Kidney tubule cell (primary cell): ENCODE measurements at regions not wholly inside any gene's neighbourhood (a gene's known extent, or its start where the extent isn't known, plus 50 kb on each side); places are given as distances from the start of the nearest gene placed in this dataset.
"Not testable (repeated sequence)": the region's sequence is repeated elsewhere in the genome, so short reads cannot be mapped to it uniquely, and the experiment has no call there.

Experiments used
- DNase-seq: peaks from one replicate; pipeline ENCODE4 v3.0.0-alpha.2; 2018; ENCODE audit warnings: low spot score

DNA sequence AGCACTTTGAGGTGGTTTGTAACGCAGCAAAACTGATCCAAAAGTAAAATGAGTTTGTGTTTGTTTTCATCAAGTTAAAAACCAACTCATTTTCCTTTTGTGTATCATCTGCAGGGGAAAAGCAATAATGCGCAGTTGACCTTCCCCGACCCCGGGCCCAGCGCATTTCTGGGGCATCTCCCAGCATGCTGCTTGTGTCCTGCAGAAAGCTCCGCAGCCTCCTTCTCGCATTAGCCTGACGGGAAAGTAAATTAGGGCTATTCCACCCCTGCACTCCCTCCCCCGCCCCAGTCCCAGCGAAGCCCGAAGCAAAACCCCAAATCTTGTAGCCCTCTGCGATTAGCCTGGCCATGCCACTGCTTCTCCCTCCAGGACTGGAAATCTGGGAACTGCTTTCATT is 82.0 kb upstream of the PPM1B start:
- no peak for DNase-seq

DNA sequence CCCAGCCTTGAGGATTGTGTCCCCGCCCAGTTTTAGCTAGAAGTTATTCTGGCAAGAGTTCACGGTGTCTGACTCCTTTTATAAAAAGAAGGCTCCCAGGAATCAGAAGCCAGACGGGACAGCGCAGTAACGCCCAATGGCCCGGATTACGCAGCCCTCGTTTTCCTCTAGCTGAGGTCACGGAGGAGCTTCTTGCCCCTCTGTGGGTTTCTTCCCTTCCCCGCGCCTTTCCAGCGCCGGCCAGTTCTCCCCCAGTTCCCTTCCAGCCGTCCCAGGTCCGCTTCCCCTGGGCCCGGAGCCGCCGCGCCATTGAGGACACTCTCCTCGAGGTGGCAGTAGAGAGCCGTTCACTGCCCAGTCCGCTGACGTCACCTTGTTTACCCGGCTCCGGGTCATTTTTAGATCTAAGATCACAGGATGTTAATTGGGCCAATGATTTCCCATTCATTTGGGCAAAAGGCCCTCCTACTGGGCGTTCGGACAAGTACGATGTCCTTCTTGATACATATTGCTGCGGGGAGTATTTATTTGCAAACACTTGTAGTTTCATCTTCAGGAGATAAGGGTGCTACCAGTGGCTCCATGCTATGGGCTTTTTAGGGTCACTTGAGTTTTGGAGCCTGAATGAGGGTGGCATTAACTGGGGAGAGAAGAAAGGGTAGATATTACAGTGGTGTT is 81.5 kb upstream of the PPM1B start:
- peak; percentile 79 for DNase-seq

DNA sequence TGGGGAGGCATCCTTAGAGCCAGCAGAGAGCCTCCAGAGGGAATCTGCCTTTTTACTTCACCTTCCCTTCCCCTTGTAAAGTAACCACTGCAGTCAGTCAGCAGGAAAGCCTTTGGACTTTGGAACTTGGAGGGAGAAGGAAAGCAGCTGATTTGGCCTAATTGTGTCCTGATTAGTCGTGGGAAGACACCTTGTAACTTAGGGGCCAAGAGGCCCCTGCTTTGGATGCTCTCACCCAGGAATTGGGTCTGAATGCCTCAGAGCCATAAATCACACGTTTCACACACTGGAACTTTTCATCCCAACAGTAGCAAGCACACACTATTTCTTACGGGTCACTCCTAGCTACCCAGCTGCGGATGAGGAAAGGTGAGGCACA is 81.0 kb upstream of the PPM1B start:
- DNase-seq: no peak

DNA sequence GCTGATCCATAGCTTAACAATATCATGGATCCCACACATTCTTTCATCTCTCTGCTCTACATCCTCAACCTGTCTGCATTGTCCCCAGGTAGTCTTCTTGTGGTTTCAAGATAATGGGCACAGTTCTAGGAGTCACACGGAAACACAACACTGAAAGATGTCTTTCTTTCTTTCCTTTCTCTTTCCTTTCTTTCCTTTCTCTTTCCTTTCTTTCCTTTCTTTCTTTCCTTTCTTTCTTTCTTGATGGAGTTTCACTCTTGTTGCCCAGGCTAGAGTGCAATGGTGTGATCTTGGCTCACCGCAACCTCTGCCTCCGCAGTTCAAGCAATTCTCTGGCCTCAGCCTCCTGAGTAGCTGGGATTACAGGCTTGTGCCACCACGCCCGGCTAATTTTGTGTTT is 76.2 kb upstream of the PPM1B start:
- DNase-seq: not testable (repeated sequence)

DNA sequence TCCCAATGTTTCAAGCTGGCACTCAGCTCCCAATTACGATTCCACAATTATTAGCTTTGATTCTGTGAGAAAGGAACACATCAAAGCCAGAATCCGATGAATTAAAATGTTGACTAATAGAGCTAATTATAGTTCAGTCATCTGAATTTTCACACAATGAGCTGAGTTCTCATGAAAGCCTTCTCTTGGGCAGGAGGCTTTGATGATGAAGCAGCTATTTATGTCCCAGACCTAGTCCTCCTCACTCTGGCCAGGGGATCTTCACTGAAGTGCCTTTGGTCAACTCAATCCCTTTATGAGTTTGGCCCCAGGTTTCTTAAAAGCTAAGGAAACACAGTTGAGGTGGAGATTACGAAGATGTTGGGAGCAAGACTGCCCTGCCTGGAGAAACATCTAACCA is 74.7 kb upstream of the PPM1B start:
- no peak for DNase-seq

DNA sequence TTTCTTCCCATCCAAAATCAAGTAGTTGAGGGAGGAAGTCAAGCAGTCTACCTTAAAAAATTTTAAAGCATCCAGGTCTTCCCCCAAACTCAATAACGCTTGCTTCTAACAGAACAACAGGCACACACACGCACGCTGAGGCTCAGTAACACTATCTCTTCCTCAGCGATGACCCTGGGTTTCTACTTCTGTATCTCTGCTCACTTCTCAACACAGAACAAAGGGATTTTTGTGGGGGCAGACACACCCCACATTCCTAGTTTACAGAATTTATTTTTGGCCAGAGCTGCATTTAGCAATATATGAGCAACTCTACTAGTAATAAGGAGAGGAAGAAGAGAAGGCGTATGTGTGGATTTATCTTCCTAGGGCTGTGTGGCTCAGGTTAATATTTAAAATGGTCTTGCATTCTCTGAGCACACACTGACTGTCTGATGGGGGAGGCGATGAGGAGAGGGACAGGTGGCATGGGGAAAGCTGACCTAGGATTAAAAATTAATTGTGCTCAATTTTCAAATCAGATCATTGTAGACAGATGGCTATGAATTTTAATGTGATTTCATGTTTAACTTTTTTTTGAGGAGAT is 71.3 kb upstream of the PPM1B start:
- peak; percentile 65 for DNase-seq

DNA sequence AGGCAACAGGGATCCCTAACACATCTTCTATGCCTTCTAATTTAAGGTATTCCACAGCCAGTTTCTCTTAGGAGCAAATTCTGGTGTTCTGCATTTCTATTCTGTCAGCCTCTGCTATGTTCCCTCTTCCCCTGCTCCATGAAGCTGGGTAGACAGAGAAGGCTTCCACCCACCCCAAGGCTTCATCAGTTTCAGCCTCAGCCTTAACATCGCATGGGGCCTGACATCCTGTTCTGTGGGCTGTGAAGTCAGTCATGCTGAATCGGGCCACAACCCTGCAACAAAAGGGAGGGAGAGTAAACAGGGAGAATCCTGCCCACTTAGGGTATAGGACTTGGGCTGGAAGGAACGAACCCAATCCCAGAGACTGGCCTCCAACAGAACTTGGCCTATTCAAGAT is 70.6 kb upstream of the PPM1B start:
- peak; percentile 36 for DNase-seq

DNA sequence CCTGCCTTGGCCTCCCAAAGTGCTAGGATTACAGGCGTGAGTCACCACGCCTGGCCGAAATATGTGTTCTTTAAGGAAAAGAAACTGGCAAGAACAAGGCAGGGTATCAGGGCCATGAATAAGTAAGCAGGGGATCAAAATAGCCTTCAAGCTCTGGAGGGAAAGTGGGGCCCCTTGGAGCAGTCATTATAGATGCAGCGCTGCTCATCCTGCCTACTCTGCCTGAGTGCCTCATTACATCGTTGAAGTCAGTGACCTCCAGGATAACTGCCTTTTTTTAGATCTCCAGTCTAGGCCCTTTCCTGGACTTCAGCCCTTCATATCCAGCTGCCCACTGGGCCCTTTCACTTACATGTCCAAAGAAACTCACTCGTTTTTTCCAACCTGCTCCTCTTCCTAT is 69.8 kb upstream of the PPM1B start:
- no peak for DNase-seq

DNA sequence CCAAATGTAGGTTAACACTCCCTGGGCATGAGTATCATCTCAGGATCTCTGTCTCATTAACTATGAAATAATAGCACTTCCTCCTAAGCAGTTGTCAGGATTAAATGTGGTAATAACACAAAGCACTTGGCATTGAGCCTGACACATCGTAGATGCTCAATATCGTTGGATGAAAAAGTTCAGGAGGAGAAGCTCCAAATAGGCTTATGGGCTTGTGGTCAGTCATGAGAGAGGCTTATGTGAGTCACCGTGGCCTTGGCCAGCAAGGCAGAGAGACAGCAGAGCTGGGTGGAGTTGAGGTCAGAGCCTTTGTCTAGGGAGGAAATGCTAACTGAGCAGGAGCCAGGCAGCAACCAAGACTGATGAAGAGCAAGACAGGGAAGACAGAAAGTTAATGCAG is 68.3 kb upstream of the PPM1B start:
- peak; percentile 99 for DNase-seq

DNA sequence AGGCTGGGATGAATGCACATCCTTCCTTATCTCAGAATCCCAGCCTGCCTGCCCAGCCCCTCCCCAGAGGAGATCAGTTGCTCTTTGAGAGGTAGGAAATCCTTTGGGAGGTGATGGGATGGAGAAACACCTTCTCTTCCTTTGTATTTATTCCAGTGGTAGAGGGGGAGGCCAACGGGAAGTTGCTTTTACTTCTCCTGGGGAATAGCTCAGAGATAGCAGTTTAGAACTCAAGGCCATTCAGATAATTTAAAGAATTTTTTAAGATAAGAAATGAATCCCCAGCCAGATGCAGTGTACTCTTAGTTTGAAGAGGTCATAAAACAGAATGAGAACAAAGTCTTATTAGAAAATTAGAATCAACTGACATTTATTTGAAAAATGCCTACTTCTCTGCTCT is 67.4 kb upstream of the PPM1B start:
- DNase-seq: no peak

DNA sequence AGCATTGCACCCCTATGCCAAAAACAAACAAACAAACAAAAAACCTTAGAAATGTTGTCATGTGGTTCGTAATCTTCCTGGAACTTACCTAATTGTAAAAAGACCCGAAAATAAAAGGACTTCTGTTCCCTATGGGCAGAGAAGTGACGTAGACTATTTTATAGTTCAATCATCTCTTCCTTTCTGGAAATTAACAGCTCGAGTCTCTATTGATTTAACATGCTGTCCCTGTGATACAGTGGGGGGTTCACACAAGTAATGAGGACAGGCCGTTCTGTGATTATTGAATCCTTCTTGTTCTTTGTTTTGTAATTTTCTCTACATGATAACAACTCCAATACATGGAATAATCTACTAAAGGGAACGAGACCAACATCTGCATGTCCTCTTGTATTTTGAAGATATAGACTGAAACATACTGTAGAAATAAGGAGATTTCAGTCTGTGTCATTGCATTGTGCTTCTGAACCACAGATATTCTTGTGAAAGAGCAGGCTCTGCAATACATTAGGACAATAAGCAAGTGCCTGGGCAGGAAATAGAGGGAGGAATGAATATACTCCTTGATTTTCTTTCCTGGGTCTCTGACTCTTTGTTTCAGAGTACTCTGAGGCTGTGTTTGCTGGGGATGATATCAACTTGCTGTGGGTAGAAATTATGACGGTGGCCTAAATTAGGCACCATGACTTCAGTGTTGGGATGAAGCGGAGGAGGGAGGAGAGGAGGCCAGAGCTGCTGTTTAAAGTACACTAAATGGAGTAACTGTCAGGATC is 65.7 kb upstream of the PPM1B start:
- DNase-seq: no peak

DNA sequence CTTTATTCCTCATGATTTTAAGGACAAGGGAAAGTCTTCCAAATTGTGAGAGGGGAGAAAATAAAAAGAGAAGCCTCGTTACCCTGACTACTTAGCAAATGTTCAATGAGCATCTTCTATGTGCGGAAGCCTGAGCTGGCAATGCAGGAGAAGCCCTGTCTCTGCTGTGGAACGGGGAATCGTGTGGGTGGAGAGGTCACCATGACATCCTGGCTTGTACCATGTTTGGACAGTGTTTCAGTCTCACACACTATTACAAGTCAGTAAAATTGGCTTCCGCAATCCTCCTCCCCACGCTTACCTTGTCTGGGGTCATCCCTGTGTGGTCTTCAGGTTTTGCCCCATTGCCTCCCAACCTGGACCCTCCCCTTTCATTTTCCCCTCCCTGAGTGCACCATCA is 65.0 kb upstream of the PPM1B start:
- no peak for DNase-seq

DNA sequence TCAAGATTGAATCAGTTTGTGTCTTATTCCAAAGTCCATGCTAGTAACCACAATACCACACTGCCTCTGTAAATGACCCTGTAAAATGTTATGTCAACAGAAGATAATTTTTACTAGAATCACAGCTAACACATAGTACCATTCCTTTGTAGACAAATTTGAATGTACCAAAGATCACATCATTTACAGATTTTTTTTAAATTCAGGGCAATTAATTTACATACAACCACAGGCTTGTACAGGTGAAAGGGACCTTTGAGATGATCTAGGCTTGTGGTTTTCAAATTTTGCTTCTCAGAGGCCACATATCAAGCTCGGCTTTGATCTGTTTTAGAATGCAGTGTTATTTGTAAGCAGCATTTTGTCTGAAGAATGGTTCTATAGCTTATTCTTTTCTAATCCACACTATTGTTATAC is 63.8 kb upstream of the PPM1B start:
- DNase-seq: no peak

DNA sequence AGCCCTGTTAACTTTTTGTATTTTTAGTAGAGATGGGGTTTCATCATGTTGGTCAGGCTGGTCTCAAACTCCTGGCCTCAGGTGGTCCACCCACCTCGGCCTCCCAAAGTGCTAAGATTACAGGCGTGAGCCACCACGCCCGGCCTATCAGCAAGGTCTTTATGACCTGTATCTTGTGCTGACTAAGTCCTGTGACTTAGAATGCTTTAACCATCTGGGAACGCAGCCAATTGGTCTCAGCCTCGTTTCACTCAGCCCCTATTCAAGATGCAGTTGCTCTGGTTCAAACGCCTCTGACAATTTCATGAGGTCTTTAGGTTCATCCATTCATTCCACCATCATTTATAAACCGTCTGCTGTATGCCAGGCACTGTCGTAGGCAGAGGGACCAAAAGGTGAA is 62.2 kb upstream of the PPM1B start:
- not testable (repeated sequence) for DNase-seq

DNA sequence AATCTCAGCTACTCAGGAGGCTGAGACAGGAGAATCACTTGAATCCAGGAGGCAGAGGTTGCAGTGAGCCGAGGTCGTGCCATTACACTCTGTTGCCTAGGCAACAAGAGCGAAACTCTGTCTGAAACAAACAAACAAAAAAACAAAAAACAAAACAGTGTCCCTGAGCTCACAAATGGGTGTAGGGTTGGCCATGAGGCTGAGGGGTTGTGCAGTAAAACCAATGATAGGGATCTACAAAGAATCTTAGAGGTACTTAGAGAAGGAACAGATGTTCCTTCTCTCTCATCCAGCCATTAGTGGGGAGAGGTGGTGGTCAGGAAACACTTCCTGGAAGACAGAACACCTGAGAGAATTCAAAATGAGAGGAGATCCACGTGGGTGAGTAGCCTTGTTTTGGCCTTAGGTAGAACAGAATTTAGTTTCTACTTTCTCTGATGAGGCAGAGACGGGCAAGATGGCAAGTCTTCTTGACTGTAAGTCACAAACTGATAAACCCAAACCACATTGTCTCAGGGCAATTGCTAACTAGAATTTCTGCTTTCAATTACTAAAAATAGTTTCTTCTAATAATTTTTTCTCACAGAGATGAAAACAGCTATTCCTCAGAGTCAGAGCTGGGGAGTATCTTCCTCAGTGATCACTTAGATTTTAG is 61.5 kb upstream of the PPM1B start:
- DNase-seq: no peak

DNA sequence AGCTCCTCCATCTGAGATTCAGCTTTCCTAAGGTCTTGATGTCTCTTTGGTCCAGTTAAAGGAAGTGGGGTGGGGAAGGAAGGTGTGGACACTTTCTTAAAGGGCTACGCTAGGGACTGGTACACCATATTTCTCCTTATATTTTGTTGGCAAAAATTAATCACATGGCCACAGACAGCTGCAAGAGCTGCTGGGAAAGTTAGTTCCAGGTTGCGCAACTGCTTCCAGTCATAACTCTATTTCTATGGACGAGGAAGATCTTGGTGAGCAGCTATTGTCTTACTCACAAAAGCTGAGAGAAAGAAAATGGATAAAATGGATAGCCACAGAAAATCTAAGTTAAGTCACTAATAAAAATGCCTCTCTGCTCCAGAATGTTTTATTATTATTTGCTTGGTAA is 60.7 kb upstream of the PPM1B start:
- DNase-seq: no peak

DNA sequence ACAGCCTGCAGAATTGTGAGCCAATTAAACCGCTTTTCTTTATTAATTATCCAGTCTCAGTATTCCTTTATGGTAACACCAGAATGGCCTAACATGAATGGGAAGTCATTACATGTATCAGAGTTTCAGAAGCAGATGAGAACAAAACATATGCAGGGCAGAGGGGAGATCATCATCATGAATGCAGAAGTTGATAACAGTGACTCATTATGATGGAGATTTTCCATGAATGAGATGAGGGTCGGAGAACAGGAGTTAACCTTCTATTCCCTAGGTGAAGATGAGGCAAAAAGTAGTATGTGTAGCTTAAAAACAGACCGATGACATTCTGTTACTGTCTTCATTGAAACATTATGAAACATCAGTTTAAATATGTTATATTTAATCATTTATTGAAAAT is 59.5 kb upstream of the PPM1B start:
- no peak for DNase-seq

DNA sequence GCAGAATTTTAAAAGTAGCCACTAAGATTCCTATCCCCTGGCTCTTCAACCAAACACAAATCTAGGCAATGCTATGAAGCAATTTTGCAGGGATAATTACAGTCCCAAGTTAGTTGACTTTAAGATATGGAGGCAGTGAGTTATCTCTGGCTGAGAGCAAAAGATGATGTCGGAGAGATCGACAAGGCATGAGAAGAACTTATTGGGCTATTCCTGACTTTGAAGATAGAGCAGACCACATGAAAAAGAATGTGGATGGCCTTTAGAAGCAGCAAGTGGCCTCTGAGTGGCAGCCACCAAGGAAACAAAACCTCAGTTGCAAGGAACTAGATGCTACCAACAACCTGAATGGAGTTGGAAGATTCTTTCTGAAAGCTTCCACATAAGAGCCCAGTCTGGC is 58.2 kb upstream of the PPM1B start:
- no peak for DNase-seq

DNA sequence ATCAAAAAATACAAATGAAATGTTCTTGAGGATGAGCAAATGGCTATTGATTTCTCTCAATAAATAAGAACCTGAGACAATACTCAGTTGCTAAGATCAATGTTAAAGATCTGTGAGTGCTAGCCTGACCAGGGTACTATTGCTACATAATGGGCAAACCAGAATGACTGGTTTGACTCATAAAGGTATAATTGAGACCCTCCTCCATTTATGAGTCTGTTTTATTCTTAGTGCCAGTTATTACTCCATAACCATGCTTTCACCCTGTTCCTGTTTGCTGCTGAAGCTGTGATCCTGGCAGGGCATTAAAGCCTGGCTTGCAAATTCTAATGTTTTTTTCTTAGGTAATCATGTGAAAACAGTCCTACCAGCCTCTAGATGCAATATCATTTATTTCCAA is 56.6 kb upstream of the PPM1B start:
- DNase-seq: no peak

DNA sequence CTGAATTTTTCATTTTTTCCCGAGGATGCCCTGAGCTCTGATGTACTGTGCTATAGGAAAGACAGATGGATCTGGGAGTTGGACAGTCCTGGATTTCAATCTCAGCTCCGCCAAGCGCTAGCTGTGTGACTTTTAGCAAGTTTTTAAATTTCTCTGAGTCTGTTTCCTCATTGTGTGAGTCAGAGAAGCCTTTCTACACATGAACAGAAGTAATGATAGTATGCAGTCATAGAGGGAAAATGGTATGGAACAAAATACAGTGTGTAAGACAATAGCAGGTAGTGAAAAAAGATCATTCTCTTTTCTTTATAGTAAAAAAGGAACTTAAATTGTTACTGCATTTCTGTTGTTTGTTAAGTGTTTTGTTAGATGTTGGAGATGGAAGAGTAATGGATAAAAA is 52.4 kb upstream of the PPM1B start:
- peak; percentile 12 for DNase-seq

DNA sequence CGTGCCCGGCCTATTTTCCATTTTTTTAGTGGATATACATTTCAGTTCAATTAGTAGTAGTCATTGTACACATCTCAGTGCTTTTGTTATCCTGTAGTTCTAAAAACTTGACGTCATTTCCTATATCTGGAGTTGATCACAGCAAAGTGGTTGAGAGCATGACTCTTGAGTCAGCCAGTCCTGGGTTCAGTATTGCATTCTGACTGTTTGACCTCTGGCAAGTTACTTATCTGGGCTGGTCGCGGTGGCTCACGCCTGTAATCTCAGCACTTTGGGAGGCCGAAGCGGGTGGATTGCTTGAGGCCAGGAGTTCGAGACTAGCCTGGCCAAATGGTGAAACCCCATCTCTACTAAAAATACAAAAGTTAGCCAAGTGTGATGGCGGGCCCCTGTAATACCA is 50.4 kb upstream of the PPM1B start:
- DNase-seq: no peak
